ENCODE measurements at regions not wholly inside any gene's neighbourhood (a gene's known extent, or its start where the extent isn't known, plus 50 kb on each side); places are given as distances from the start of the nearest gene placed in this dataset.

- TF ChIP-seq EZH2 (IDR thresholded peaks at IDR 0.05; ENCODE audit: borderline replicate concordance, low read length): no peak
- no peak for TF ChIP-seq CTCF (IDR thresholded peaks at IDR 0.05; ENCODE audit: low read length)
Measured at GRCh38 chr12:115229517-115229916, 545.5 kb upstream of the TBX3 start.

All from OCI-LY1 (cell line).